DLD1 (cell line): ENCODE measurements at regions not wholly inside any gene's neighbourhood (a gene's known extent, or its start where the extent isn't known, plus 50 kb on each side); places are given as distances from the start of the nearest gene placed in this dataset.
"Not testable (repeated sequence)": the region's sequence is repeated elsewhere in the genome, so short reads cannot be mapped to it uniquely, and the experiment has no call there.

Experiments used
- in situ Hi-C: cut with HindIII; loops from 2 replicates; pipeline ENCODE4 v1.10.0; 2017; ENCODE audit warnings: low sequenced_read_pairs

DNA sequence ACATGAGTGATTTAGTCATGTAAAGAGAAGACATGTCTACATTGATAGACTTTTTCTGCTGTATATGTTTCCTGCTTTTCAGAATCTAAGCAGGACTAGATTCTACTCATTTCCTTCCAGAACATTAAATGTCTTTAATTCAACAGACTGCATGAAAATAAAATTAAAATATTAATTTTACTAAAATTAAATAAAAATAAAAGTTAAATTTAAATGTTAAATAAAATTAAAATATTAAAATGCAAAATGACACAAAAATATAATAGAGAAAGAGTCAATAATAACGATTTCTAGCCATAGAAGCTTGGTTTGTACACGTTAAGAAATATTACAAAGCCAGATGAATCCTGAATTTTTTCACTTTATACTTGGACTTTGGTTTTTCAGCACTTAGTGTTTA, 552.8 kb upstream of the NR5A2 start:
- in situ Hi-C loops, result no loop called here

DNA sequence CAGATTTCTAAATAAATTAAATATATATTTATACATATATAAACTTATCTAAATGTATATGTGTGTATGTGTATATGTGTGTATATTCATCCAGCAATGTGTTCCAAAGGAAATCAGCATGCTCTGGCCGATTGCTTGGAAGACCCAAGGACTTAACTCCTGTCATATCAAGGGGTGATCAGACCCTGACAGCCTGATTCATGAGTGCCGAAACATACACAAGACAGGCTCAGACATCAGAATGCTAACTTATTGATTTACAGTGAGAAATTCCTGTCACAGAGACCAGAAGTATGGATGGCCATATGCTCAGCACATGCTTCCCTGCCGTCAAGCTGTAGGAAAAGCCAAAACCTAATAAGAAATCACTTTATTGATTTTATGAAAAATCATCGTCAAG, 545.1 kb upstream of the NR5A2 start:
- in situ Hi-C loops, result no loop called here

DNA sequence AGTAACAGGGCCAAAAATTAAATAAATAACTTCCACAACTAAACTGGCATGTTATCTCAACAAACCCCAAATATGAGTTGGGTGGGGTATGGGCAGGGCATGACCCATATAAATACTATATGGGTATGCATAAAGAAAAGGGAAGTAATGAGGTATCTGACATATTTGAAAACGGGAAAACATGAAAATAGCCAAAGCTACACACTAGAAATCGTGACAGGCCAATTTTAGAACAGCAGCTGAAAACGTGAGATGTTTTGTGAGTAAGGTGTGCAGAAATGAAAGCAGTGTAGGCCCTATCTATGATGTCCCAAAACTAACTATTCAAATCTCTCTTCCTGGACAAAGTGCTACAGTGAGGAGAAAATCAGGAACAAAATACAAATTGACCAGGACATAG, 537.9 kb upstream of the NR5A2 start:
- in situ Hi-C loops, result no loop called here

- in situ Hi-C loops, result no loop called here
Observed at GRCh38 chr1:199490769-199491527, 536.6 kb upstream of the NR5A2 start.

GRCh38 chr1:199495432-199495831, 532.1 kb upstream of the NR5A2 start:
- in situ Hi-C loops, result no loop called here

DNA sequence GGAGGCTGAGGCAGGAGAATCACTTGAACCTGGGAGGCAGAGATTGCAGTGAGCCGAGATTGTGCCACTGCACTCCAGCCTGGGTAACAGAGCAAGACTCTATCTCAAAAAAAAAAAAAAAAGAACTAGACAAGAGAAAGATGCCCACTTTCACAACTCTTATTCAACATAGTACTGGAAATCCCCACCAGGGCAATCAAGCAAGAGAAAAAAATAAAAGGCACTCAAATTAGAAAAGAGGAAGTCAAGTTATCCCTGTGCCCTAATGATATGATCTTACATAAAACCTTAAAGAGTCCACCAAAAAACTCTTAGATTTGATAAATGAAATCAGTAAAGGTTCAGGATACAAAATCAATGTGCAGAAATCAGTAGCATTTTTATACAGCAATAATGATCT, 528.7 kb upstream of the NR5A2 start:
- in situ Hi-C loops, result not testable (repeated sequence)

DNA sequence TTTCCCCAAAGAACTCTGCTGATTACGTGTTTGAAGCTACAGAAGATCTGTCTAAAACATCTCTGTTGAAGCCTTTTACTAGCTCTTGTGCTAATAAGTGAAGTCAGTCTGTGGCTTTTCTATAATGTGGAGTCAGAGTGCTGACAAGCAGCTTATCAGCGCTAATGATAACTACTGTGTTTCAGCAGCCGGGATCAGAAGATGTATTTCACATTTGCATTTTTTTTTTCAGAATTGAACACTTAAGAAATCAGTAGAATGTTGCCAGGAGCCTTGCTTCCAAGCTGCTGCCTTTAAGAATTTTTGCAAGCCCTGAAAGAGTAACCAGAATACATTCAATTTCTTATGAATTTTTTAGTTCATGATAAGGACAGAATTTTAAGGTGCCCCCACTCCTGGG, 519.4 kb upstream of the NR5A2 start:
- in situ Hi-C loops, result no loop called here

- in situ Hi-C loops, result no loop called here
Observed at GRCh38 chr1:199508653-199509052, 518.9 kb upstream of the NR5A2 start.

- in situ Hi-C loops, result no loop called here
Observed at GRCh38 chr1:199509456-199509855, 518.1 kb upstream of the NR5A2 start.

DNA sequence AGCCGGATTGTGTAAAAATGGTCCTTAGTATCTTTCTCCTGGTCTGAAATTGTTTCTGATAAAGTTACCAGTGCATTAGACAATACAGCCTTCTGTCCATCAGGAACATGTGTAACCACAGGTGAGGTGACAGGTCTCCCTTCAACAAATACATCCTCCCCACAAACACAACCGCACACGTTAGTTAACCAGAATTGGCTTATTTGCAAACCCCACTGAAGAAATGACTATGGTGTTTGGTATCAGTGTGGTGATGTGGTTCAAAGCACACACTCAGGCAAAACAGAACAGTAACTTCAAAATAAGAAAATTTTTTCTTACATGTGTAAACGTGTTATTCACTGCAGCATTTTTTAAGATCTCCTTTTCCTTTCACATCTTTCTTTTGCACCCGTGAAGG, 517.2 kb upstream of the NR5A2 start:
- in situ Hi-C loops, result no loop called here

DNA sequence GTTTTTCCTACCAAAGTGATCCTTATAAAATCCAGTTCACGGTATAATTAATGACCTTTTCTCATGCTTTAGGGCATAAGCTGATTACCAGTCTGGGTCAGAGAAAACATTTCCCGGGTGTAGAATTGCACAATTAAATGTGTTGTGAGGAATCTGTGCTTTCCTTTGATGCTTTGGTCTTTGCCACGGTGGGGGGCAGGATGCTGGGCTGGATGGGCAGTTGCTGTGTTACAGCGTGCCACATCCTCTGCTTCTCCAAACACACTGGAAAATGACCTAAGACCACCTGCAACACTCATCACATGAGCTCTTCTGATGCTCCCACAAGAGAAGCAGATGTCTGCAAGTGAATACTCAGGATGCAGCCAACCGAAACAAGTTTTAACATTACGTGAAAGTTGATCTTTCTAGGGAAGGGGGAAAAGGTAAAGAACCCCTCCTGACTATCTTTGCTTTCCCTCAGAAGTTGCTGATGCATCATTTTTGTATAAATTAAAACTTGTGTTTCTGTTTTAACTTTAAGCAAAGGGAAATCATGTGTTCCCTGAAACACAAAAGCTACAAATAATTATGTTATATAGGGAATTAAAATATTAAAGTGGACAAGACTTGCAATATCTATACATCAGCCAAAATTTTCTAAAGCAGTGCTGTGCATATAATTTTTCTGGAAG, 515.3 kb upstream of the NR5A2 start:
- in situ Hi-C loops, result no loop called here

DNA sequence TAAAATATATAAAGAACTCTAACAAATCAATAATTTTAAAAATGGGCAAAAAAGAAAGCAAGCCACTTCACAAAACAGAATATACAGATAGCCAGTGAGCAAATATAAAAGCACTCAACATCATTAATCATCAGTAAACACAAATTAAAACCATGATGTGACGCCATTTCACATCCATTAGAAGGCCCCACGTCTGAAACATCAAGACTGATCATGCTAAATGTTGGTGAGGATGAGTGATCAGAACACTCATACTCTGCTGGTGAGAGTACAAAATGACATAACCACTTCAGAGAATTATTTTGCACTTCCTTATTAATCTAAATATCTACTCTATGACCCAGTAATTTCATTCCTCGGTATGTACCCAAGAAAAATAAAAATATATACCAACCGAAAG, 512.2 kb upstream of the NR5A2 start:
- in situ Hi-C loops, result no loop called here

DNA sequence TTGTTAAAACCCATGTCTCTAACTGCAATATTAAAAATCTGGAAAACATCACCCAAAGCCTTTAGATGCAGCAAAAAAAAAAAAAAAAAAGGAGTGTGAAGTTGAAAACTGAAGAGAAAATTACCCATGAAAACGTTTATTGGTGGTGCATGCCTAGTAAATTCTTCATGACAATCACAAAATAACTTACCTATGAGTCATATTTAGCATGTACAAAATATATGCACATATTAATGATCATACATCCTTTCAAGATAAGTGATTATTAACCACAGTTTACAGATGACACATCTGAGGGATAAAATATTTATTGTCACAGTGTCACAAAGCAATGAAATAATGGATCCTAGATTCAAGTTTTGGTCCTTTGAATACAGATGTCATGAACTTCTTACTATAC, 505.2 kb upstream of the NR5A2 start:
- in situ Hi-C loops, result no loop called here

DNA sequence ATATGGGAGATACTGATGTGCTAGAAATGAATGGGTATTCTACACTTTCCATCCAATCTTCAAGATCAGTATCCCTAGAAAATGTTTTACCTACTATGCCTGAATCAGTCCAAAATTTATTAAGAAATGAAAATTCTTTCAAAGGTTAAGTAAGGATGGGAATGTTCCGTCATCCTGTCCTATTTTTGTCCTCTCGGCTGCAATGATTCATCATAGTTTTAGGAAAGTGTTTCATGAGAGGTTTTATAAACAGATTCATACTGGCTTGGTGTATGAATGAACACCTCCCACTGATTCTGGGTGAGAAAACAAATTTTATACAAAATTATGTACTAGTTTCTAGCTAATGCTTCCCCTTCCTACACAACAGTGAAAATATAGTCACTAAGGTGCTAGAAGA, 504.6 kb upstream of the NR5A2 start:
- in situ Hi-C loops, result no loop called here

DNA sequence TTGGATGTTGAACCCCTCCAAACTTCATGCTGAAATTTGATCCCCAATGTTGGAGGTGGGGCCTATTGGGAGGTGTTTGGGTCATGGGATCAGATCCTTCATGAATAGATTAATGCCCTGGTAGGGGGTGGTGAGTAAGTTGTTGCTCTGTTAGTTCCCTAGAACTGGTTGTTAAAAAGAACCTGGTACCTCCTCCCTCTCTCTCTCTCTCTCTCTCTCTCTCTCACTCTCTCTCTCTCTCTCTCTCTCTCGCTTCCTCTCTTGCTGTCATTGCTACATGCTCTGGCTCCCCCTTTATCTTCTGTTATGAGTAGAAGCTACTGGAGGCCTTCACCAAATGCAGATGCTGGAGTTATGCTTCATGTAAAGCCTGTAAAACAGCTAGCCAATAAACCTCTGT, 498.2 kb upstream of the NR5A2 start:
- in situ Hi-C loops, result no loop called here

DNA sequence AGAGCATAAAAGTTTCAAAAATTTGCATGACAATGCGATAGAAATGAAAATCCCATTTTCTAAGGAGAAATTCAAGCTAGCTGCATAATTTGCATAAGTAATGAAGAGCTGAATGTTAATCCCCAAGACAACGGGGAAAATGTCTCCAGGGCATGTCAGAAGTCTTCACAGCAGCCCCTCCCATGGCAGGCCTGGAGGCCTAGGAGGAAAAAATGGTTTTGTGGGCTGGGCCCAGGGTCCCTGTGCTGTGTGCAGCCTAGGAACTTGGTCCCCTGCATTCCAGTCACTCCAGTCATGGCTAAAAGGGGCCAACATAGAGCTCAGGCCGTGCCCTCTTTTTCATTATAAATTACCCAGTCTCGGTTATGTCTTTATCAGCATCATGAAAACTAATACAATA, 494.1 kb upstream of the NR5A2 start:
- in situ Hi-C loops, result not testable (repeated sequence)

GRCh38 chr1:199545780-199546179, 481.7 kb upstream of the NR5A2 start:
- in situ Hi-C loops, result no loop called here

GRCh38 chr1:199546323-199546722, 481.2 kb upstream of the NR5A2 start:
- in situ Hi-C loops, result no loop called here

DNA sequence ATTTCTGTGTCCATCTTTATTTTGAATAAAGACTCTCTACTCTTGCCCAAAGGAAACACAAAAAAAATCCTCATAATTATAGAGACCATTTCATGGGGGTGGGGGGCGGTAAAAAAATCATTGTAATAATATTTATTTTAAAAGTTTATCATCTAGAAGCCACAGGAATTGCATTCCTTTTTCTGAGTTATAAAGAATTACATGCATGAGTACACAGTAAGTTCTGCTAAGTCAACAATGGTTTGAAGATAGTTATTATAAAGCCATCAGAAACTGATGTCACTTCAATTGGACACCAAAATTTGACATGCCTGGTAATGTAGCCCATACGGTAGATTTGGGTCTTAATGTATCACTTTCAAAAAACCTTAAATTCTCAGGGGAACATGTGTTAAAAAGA, 478.1 kb upstream of the NR5A2 start:
- in situ Hi-C loops, result no loop called here

- in situ Hi-C loops, result no loop called here
Observed at GRCh38 chr1:199550199-199551065, 477.1 kb upstream of the NR5A2 start.

GRCh38 chr1:199551967-199552565, 475.4 kb upstream of the NR5A2 start:
- in situ Hi-C loops, result no loop called here
